Thyroid gland (tissue), 4 donors: ENCODE measurements at regions not wholly inside any gene's neighbourhood (a gene's known extent, or its start where the extent isn't known, plus 50 kb on each side); places are given as distances from the start of the nearest gene placed in this dataset.

Experiments used
- CTCF ChIP-seq, 6 experiments: fragments of 200-600 bp in 3 of 6; fragments of 450-650 bp in 3 of 6; sonication (generic) in 3 of 6; IDR thresholded peaks; one replicate each; pipeline ENCODE4 v1.5.1; 2016 to 2019; ENCODE audit warnings: antibody characterized with exemption in 6 of 6, mild to moderate bottlenecking in 2 of 6, inconsistent platforms in 1 of 6, moderate library complexity in 1 of 6
- POLR2A ChIP-seq, 2 donors: fragments of 450-650 bp; IDR thresholded peaks; one replicate each; pipeline ENCODE4 v1.6.1; 2017; ENCODE audit warnings: antibody characterized with exemption in 2 of 2, mild to moderate bottlenecking in 2 of 2, moderate library complexity in 1 of 2

GRCh38 chr4:187711586-187711985 is 284.0 kb upstream of the ZFP42 start:
- TF ChIP-seq POLR2A (IDR thresholded peaks at IDR 0.05): no peak
- TF ChIP-seq CTCF (IDR thresholded peaks at IDR 0.05): no peak
